ENCODE measurements at regions not wholly inside any gene's neighbourhood (a gene's known extent, or its start where the extent isn't known, plus 50 kb on each side); places are given as distances from the start of the nearest gene placed in this dataset.

DNA sequence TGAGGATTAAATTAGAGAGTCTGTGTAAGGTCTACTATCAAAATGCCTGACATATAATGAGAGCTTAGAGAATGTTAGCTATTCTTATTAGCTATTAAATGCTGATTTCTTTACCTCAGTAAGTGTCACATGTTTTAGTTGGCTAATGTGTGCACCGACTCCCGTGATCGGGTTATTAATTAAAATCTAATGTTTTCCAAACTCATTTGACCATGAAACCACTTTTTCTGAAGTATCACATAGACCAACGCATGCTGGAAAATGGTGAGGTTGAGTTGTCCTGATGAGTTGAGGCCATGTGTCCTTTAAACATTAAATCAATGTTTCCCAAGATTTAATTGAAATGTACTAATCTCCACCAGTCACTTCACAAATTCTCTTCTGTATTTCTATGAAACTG lies 84.8 kb upstream of the C1QTNF7 start:
- H3K27me3 ChIP-seq (ENCODE audit: control insufficient read depth, insufficient read depth, low read length): no peaks in the 10 kb centered on the region
- DNase-seq (no peak), ATAC-seq (ENCODE audit: low read depth in 2 of 2) (no peak)
- no peak overlapping the region for H3K4me3 ChIP-seq (ENCODE audit: low read depth, low read length)
- no peaks in the 10 kb centered on the region for H3K4me1 ChIP-seq (ENCODE audit: control insufficient read depth, insufficient read depth, low read length, poor library complexity, severe bottlenecking)
- H3K4me1 Mint-ChIP-seq: no peaks in the 10 kb centered on the region
- H3K36me3 Mint-ChIP-seq: peaks cover 3% of the 10 kb centered on the region
- no peak overlapping the region for H3K27ac Mint-ChIP-seq
- no peaks in the 10 kb centered on the region for H3K36me3 ChIP-seq (ENCODE audit: control insufficient read depth, insufficient read depth, low read length)
- no peak overlapping the region for H3K4me3 Mint-ChIP-seq
- H3K27me3 Mint-ChIP-seq: no peaks in the 10 kb centered on the region
- H3K27ac ChIP-seq (ENCODE audit: insufficient read depth, low read length, poor library complexity, severe bottlenecking): no peak overlapping the region
- no peaks in the 10 kb centered on the region for H3K9me3 ChIP-seq (ENCODE audit: control insufficient read depth in 2 of 2, low read length in 2 of 2)
- H3K9me3 Mint-ChIP-seq: peaks cover 0 to 2% (median 0%) of the 10 kb centered on the region in 7 donors

GRCh38 chr4:15343581-15343980 lies 84.3 kb upstream of the C1QTNF7 start:
- peaks cover 3% of the 10 kb centered on the region for H3K36me3 Mint-ChIP-seq
- no peak overlapping the region for H3K27ac Mint-ChIP-seq
- Histone ChIP-seq H3K4me1 (ENCODE audit: control insufficient read depth, insufficient read depth, low read length, poor library complexity, severe bottlenecking) (no peaks in the 10 kb centered on the region), H3K27me3 (ENCODE audit: control insufficient read depth, insufficient read depth, low read length) (no peaks in the 10 kb centered on the region), H3K9me3 (ENCODE audit: control insufficient read depth in 2 of 2, low read length in 2 of 2) (no peaks in the 10 kb centered on the region), H3K36me3 (ENCODE audit: control insufficient read depth, insufficient read depth, low read length) (no peaks in the 10 kb centered on the region), H3K27ac (ENCODE audit: insufficient read depth, low read length, poor library complexity, severe bottlenecking) (no peak overlapping the region), H3K4me3 (ENCODE audit: low read depth, low read length) (no peak overlapping the region)
- H3K4me3 Mint-ChIP-seq: no peak overlapping the region
- H3K4me1 Mint-ChIP-seq: no peaks in the 10 kb centered on the region
- no peaks in the 10 kb centered on the region for H3K27me3 Mint-ChIP-seq
- DNase-seq (no peak), ATAC-seq (ENCODE audit: low read depth in 2 of 2) (no peak)
- peaks cover 0 to 2% (median 0%) of the 10 kb centered on the region in 7 donors for H3K9me3 Mint-ChIP-seq

GRCh38 chr4:15344041-15344440 lies 83.8 kb upstream of the C1QTNF7 start:
- no peak for DNase-seq
- ATAC-seq (ENCODE audit: low read depth in 2 of 2): no peak
- peaks cover 3% of the 10 kb centered on the region for H3K36me3 Mint-ChIP-seq
- no peaks in the 10 kb centered on the region for H3K27me3 Mint-ChIP-seq
- Histone ChIP-seq H3K27me3 (ENCODE audit: control insufficient read depth, insufficient read depth, low read length) (no peaks in the 10 kb centered on the region), H3K9me3 (ENCODE audit: control insufficient read depth in 2 of 2, low read length in 2 of 2) (no peaks in the 10 kb centered on the region), H3K4me1 (ENCODE audit: control insufficient read depth, insufficient read depth, low read length, poor library complexity, severe bottlenecking) (no peaks in the 10 kb centered on the region), H3K27ac (ENCODE audit: insufficient read depth, low read length, poor library complexity, severe bottlenecking) (no peak overlapping the region), H3K4me3 (ENCODE audit: low read depth, low read length) (no peak overlapping the region), H3K36me3 (ENCODE audit: control insufficient read depth, insufficient read depth, low read length) (no peaks in the 10 kb centered on the region)
- peaks cover 0 to 2% (median 0%) of the 10 kb centered on the region in 7 donors for H3K9me3 Mint-ChIP-seq
- H3K4me3 Mint-ChIP-seq: no peak overlapping the region
- H3K27ac Mint-ChIP-seq: no peak overlapping the region
- no peaks in the 10 kb centered on the region for H3K4me1 Mint-ChIP-seq

DNA sequence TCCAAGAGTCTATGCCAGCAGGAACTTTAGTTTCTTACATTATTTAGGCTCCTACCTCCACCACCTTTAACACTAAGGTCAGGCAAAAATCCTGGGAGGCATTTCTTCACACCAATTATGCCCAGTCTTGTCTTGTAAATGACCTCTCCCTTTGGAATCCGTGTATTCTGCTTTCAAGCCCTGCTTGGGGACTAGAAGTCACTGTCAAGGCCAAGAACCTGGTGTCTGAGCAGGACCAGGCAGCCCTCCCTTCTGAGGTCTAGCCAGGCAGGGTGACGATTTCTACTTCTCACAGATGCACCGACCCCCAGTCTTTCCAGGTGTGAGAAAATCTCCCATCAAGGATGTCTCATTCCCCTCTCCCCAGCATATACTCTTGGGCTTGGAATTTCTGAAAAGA lies 82.7 kb upstream of the C1QTNF7 start:
- no peaks in the 10 kb centered on the region for H3K27me3 Mint-ChIP-seq
- DNase-seq (no peak), ATAC-seq (ENCODE audit: low read depth in 2 of 2) (no peak)
- Histone ChIP-seq H3K4me1 (ENCODE audit: control insufficient read depth, insufficient read depth, low read length, poor library complexity, severe bottlenecking) (no peaks in the 10 kb centered on the region), H3K4me3 (ENCODE audit: low read depth, low read length) (no peak overlapping the region), H3K27ac (ENCODE audit: insufficient read depth, low read length, poor library complexity, severe bottlenecking) (no peak overlapping the region), H3K27me3 (ENCODE audit: control insufficient read depth, insufficient read depth, low read length) (no peaks in the 10 kb centered on the region), H3K9me3 (ENCODE audit: control insufficient read depth in 2 of 2, low read length in 2 of 2) (no peaks in the 10 kb centered on the region), H3K36me3 (ENCODE audit: control insufficient read depth, insufficient read depth, low read length) (no peaks in the 10 kb centered on the region)
- no peak overlapping the region for H3K27ac Mint-ChIP-seq
- H3K36me3 Mint-ChIP-seq: peaks cover 3% of the 10 kb centered on the region
- H3K9me3 Mint-ChIP-seq: peaks cover 0 to 2% (median 0%) of the 10 kb centered on the region in 7 donors
- no peak overlapping the region for H3K4me3 Mint-ChIP-seq
- no peaks in the 10 kb centered on the region for H3K4me1 Mint-ChIP-seq

GRCh38 chr4:15348236-15348635 lies 79.6 kb upstream of the C1QTNF7 start:
- no peaks in the 10 kb centered on the region for H3K9me3 ChIP-seq (ENCODE audit: control insufficient read depth in 2 of 2, low read length in 2 of 2)
- Mint-ChIP-seq H3K4me1 (no peaks in the 10 kb centered on the region), H3K36me3 (peaks cover 3% of the 10 kb centered on the region), H3K9me3 (peaks cover 0 to 4% (median 0%) of the 10 kb centered on the region in 7 donors), H3K27me3 (no peaks in the 10 kb centered on the region), H3K4me3 (no peak overlapping the region), H3K27ac (no peak overlapping the region)
- no peak for ATAC-seq (ENCODE audit: low read depth in 2 of 2)
- H3K27me3 ChIP-seq (ENCODE audit: control insufficient read depth, insufficient read depth, low read length): no peaks in the 10 kb centered on the region
- no peak overlapping the region for H3K4me3 ChIP-seq (ENCODE audit: low read depth, low read length)
- H3K4me1 ChIP-seq (ENCODE audit: control insufficient read depth, insufficient read depth, low read length, poor library complexity, severe bottlenecking): no peaks in the 10 kb centered on the region
- H3K27ac ChIP-seq (ENCODE audit: insufficient read depth, low read length, poor library complexity, severe bottlenecking): no peak overlapping the region
- no peak for DNase-seq
- no peaks in the 10 kb centered on the region for H3K36me3 ChIP-seq (ENCODE audit: control insufficient read depth, insufficient read depth, low read length)

- Histone ChIP-seq H3K4me1 (ENCODE audit: control insufficient read depth, insufficient read depth, low read length, poor library complexity, severe bottlenecking) (no peaks in the 10 kb centered on the region), H3K9me3 (ENCODE audit: control insufficient read depth in 2 of 2, low read length in 2 of 2) (no peaks in the 10 kb centered on the region), H3K27ac (ENCODE audit: insufficient read depth, low read length, poor library complexity, severe bottlenecking) (no peak overlapping the region), H3K4me3 (ENCODE audit: low read depth, low read length) (no peak overlapping the region), H3K36me3 (ENCODE audit: control insufficient read depth, insufficient read depth, low read length) (no peaks in the 10 kb centered on the region), H3K27me3 (ENCODE audit: control insufficient read depth, insufficient read depth, low read length) (no peaks in the 10 kb centered on the region)
- Mint-ChIP-seq H3K4me1 (no peaks in the 10 kb centered on the region), H3K27me3 (no peaks in the 10 kb centered on the region), H3K4me3 (no peak overlapping the region), H3K9me3 (peaks cover 0 to 4% (median 0%) of the 10 kb centered on the region in 7 donors), H3K27ac (no peak overlapping the region), H3K36me3 (peaks cover 3% of the 10 kb centered on the region)
- DNase-seq: no peak
- no peak for ATAC-seq (ENCODE audit: low read depth in 2 of 2)
Observed at GRCh38 chr4:15348695-15349094, 79.1 kb upstream of the C1QTNF7 start.

DNA sequence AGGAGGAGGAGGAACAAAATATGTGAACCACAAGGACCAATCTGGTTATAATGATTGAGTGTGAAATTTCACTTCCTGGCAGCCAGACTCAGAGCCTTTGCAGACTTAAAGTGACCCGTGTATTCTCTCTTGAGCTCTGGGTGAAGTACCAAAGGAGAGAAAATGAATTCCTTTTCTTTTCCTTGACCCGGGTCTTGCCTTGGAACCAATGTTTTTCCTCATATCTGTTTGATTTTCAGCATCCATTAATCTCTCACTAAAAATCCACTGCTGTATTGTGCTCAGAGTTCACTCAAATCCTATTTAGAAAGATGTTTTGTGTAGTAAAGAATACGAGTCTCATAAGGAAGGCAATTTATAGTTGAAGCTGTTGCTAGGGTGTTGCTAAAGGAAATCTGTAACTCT lies 78.3 kb upstream of the C1QTNF7 start:
- H3K27me3 Mint-ChIP-seq: no peaks in the 10 kb centered on the region
- H3K9me3 ChIP-seq (ENCODE audit: control insufficient read depth in 2 of 2, low read length in 2 of 2): no peaks in the 10 kb centered on the region
- no peak for ATAC-seq (ENCODE audit: low read depth in 2 of 2)

GRCh38 chr4:15349965-15350364 lies 77.9 kb upstream of the C1QTNF7 start:
- Mint-ChIP-seq H3K27ac (no peak overlapping the region), H3K4me3 (no peak overlapping the region), H3K9me3 (peaks cover 0 to 6% (median 0%) of the 10 kb centered on the region in 7 donors), H3K36me3 (peaks cover 3% of the 10 kb centered on the region), H3K27me3 (no peaks in the 10 kb centered on the region), H3K4me1 (no peaks in the 10 kb centered on the region)
- Histone ChIP-seq H3K27ac (ENCODE audit: insufficient read depth, low read length, poor library complexity, severe bottlenecking) (no peak overlapping the region), H3K36me3 (ENCODE audit: control insufficient read depth, insufficient read depth, low read length) (no peaks in the 10 kb centered on the region), H3K4me3 (ENCODE audit: low read depth, low read length) (no peak overlapping the region), H3K27me3 (ENCODE audit: control insufficient read depth, insufficient read depth, low read length) (no peaks in the 10 kb centered on the region), H3K9me3 (ENCODE audit: control insufficient read depth in 2 of 2, low read length in 2 of 2) (no peaks in the 10 kb centered on the region), H3K4me1 (ENCODE audit: control insufficient read depth, insufficient read depth, low read length, poor library complexity, severe bottlenecking) (no peaks in the 10 kb centered on the region)
- DNase-seq (no peak), ATAC-seq (ENCODE audit: low read depth in 2 of 2) (no peak)

More for the DNA sequence above, 78.3 kb upstream of the C1QTNF7 start:
- Histone ChIP-seq H3K4me1 (ENCODE audit: control insufficient read depth, insufficient read depth, low read length, poor library complexity, severe bottlenecking) (no peaks in the 10 kb centered on the region), H3K36me3 (ENCODE audit: control insufficient read depth, insufficient read depth, low read length) (no peaks in the 10 kb centered on the region), H3K27ac (ENCODE audit: insufficient read depth, low read length, poor library complexity, severe bottlenecking) (no peak overlapping the region), H3K4me3 (ENCODE audit: low read depth, low read length) (no peak overlapping the region), H3K27me3 (ENCODE audit: control insufficient read depth, insufficient read depth, low read length) (no peaks in the 10 kb centered on the region)
- Mint-ChIP-seq H3K4me3 (no peak overlapping the region), H3K36me3 (peaks cover 3% of the 10 kb centered on the region), H3K9me3 (peaks cover 0 to 6% (median 0%) of the 10 kb centered on the region in 7 donors), H3K4me1 (no peaks in the 10 kb centered on the region), H3K27ac (no peak overlapping the region)
- no peak for DNase-seq
